GM19023 (cell line): ENCODE measurements at regions not wholly inside any gene's neighbourhood (a gene's known extent, or its start where the extent isn't known, plus 50 kb on each side); places are given as distances from the start of the nearest gene placed in this dataset.
"Not testable (repeated sequence)": the region's sequence is repeated elsewhere in the genome, so short reads cannot be mapped to it uniquely, and the experiment has no call there.

Experiments used
- ATAC-seq: cut with Tn5 transposase; IDR thresholded peaks from one replicate; pipeline ENCODE4 v1.9.1; 2021; ENCODE audit warnings: mild to moderate bottlenecking, moderate library complexity; ENCODE audit not compliant: unreplicated experiment

GRCh38 chr16:85270374-85270773, 158.1 kb upstream of the CIBAR2 start:
- ATAC-seq: no peak

- no peak for ATAC-seq
Measured at GRCh38 chr16:85271198-85271597, 158.9 kb upstream of the CIBAR2 start.

- no peak for ATAC-seq
Measured at GRCh38 chr16:85273293-85273692, 161.0 kb upstream of the CIBAR2 start.

GRCh38 chr16:85274501-85274900, 162.2 kb upstream of the CIBAR2 start:
- ATAC-seq: no peak

GRCh38 chr16:85274924-85275323, 162.7 kb upstream of the CIBAR2 start:
- no peak for ATAC-seq

GRCh38 chr16:85275533-85276249, 163.4 kb upstream of the CIBAR2 start:
- ATAC-seq: no peak

GRCh38 chr16:85276258-85276657, 164.0 kb upstream of the CIBAR2 start:
- no peak for ATAC-seq

GRCh38 chr16:85276721-85277120, 164.4 kb upstream of the CIBAR2 start:
- no peak for ATAC-seq

GRCh38 chr16:85278839-85279238, 166.6 kb upstream of the CIBAR2 start:
- ATAC-seq: no peak

- no peak for ATAC-seq
Measured at GRCh38 chr16:85279402-85279801, 167.1 kb upstream of the CIBAR2 start.

- ATAC-seq: no peak
Measured at GRCh38 chr16:85279825-85280545, 167.7 kb upstream of the CIBAR2 start.

GRCh38 chr16:85281181-85281580, 168.9 kb upstream of the CIBAR2 start:
- ATAC-seq: no peak

GRCh38 chr16:85282842-85283241, 170.6 kb upstream of the CIBAR2 start:
- no peak for ATAC-seq

GRCh38 chr16:85283305-85284050, 171.2 kb upstream of the CIBAR2 start:
- no peak for ATAC-seq

- ATAC-seq: no peak
Measured at GRCh38 chr16:85284141-85284817, 172.0 kb upstream of the CIBAR2 start.

GRCh38 chr16:85285681-85286065, 173.4 kb upstream of the CIBAR2 start:
- no peak for ATAC-seq

GRCh38 chr16:85286066-85286831, 174.0 kb upstream of the CIBAR2 start:
- no peak for ATAC-seq

- no peak for ATAC-seq
Measured at GRCh38 chr16:85286951-85287814, 174.9 kb upstream of the CIBAR2 start.

- ATAC-seq: not testable (repeated sequence)
Measured at GRCh38 chr16:85287815-85288109, 175.5 kb upstream of the CIBAR2 start.
